ENCODE measurements at regions not wholly inside any gene's neighbourhood (a gene's known extent, or its start where the extent isn't known, plus 50 kb on each side); places are given as distances from the start of the nearest gene placed in this dataset.
"Not testable (repeated sequence)": the region's sequence is repeated elsewhere in the genome, so short reads cannot be mapped to it uniquely, and the experiment has no call there.

DNA sequence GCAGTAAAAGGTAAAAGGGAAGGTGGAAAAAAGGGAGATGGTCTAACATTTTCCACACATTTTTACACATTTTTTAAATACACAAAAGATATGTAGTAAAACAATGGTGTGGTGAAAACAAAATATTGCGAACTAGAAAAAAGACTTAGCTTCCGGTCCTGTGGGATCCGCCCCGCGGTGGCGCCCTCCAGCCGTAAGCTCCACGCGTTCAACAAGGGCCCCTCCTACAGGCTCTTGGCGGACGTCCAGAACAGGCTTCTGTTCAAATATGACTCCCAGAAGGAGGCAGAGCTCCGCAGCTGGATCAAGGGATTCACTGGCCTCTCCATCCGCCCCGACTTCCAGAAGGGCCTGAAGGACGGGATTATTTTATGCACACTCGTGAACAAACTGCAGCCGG, 134.1 kb upstream of the TEKT4 start:
- TF ChIP-seq, protein P1, sequence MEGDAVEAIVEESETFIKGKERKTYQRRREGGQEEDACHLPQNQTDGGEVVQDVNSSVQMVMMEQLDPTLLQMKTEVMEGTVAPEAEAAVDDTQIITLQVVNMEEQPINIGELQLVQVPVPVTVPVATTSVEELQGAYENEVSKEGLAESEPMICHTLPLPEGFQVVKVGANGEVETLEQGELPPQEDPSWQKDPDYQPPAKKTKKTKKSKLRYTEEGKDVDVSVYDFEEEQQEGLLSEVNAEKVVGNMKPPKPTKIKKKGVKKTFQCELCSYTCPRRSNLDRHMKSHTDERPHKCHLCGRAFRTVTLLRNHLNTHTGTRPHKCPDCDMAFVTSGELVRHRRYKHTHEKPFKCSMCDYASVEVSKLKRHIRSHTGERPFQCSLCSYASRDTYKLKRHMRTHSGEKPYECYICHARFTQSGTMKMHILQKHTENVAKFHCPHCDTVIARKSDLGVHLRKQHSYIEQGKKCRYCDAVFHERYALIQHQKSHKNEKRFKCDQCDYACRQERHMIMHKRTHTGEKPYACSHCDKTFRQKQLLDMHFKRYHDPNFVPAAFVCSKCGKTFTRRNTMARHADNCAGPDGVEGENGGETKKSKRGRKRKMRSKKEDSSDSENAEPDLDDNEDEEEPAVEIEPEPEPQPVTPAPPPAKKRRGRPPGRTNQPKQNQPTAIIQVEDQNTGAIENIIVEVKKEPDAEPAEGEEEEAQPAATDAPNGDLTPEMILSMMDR (IDR thresholded peaks at IDR 0.05; ENCODE audit: insufficient read depth, low read length) = not testable (repeated sequence)
- not testable (repeated sequence) for TF ChIP-seq GABPA, POLR2AphosphoS5 (IDR thresholded peaks at IDR 0.05; ENCODE audit: low read depth)
